Erythroblast (primary cell): ENCODE measurements at regions not wholly inside any gene's neighbourhood (a gene's known extent, or its start where the extent isn't known, plus 50 kb on each side); places are given as distances from the start of the nearest gene placed in this dataset.

ENCODE experiments used
- GATA1 ChIP-seq: IDR thresholded peaks from 2 replicates; pipeline ENCODE4 v1.6.1; 2011; ENCODE audit warnings: low read depth, mild to moderate bottlenecking, control low read depth, low read length, moderate library complexity
- POLR2A ChIP-seq: IDR thresholded peaks from 2 replicates; pipeline ENCODE4 v1.6.1; 2011; ENCODE audit warnings: mild to moderate bottlenecking, low read length

GRCh38 chr10:3414667-3415023, 242.1 kb upstream of the PITRM1 start:
- TF ChIP-seq POLR2A (no peak), GATA1 (no peak)
